Frontal cortex (tissue), 3 donors: ENCODE measurements at regions not wholly inside any gene's neighbourhood (a gene's known extent, or its start where the extent isn't known, plus 50 kb on each side); places are given as distances from the start of the nearest gene placed in this dataset.
"Not testable (repeated sequence)": the region's sequence is repeated elsewhere in the genome, so short reads cannot be mapped to it uniquely, and the experiment has no call there.

ENCODE experiments used
- DNase-seq, 2 donors: peaks; one replicate each; pipeline ENCODE4 v3.0.0; 2012; ENCODE audit warnings: low spot score in 2 of 2
- FAIRE-seq: peaks from 2 replicates; lab custom pipeline; 2012; peaks lifted over from hg19 to GRCh38; lab: Jason Lieb, UNC
- donor health status: control.
- donor health status: control.
- donor health status: control.

DNA sequence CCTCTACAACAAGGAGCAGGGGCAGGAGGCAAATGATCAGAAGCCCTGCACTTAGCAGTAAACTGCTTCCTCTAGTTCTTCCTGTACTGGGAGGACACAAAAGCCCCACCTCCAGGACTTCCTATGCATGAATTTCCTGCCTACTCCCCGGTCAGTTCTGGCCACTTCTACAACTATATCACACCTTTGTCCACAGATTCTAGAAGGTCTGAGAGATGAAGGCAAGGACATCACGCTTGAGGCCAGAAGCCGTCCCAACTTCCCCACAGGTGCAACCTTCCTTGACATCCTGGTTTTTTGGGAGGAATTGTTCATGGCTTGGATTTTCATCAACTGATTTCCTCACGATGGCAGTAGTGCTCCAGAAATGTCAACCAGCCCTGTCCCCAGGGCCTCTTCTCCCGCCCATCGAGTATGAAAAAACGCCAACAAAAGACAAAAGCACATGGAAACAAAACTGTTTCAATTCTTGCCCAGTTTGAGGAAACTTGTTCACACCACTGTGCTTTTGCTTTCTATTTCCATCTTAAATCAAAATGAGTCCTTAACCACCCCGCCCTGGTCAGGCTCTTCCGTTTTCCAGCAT, 206.5 kb upstream of the STK26 start:
- DNase-seq: no peak
- FAIRE-seq: peak; percentile 88

- FAIRE-seq (no peak), DNase-seq (no peak)
Observed at GRCh38 chrX:131818297-131818936, 204.7 kb upstream of the STK26 start.

GRCh38 chrX:131821945-131822622, 201.0 kb upstream of the STK26 start:
- DNase-seq (peak in 1 of 2 donors; percentile 54), FAIRE-seq (peak; percentile 37)

GRCh38 chrX:131826572-131826971, 196.5 kb upstream of the STK26 start:
- DNase-seq (no peak), FAIRE-seq (no peak)

DNA sequence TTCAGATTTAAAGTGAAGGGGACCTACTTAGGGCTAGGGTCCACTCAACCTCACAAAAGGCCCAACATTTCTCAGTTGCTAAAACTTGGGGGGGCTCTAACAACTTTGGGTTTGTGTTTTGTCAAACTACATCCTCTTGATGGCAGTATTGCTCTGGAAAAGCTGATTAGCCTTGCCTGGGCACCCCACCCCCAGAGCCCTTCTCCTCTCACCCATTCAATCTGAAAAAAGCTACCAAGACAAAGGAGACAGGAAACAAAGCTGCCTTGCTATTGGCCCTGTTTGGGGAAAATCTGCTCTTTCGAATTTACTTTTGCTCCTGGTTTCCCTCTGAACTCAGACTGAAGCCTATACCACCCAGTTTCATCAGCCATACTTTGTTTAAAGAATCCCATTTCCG, 195.2 kb upstream of the STK26 start:
- FAIRE-seq (no peak), DNase-seq (no peak)

DNA sequence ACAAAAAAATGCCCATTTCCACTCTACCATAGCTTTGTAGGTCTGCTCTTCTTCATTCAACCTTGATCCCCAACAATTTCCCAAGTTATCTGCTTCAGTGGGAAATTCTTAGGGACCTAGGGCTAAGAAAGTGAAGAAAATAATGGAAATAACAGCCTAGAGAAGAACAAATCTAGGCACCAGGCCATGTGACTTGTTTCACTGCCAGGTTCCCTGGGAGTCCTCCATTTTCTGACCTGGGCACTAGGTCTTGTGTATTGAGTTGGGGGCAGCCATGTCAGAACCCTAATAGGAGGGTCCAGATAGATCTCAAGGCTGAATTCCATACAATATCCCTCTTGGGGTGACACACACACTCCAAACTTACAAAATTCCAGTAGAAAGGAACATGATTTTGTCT, 194.6 kb upstream of the STK26 start:
- DNase-seq (no peak), FAIRE-seq (no peak)

GRCh38 chrX:131830400-131831184, 192.5 kb upstream of the STK26 start:
- FAIRE-seq (peak; percentile 90), DNase-seq (peak in 1 of 2 donors; percentile 46)

- FAIRE-seq (no peak), DNase-seq (no peak)
Observed at GRCh38 chrX:131831185-131831520, 191.9 kb upstream of the STK26 start.

DNA sequence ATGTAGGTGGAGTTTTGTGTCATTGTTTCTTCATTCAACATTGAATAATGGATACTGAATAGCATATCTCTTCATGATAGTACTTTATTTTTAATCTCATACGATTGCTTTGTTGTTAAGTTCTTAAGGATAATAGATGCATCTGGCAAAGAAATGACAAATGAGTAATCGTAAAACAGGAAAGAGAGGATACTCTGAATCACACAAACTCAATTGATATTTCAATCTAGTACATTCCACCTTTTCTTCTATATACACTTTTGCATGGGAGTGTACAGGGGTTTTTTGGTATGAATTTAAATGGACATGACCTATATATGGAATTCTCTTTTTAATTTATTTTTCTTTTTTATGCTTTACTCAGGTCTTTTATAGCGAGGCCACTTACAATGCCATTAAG, 186.9 kb upstream of the STK26 start:
- FAIRE-seq (no peak), DNase-seq (no peak)

DNA sequence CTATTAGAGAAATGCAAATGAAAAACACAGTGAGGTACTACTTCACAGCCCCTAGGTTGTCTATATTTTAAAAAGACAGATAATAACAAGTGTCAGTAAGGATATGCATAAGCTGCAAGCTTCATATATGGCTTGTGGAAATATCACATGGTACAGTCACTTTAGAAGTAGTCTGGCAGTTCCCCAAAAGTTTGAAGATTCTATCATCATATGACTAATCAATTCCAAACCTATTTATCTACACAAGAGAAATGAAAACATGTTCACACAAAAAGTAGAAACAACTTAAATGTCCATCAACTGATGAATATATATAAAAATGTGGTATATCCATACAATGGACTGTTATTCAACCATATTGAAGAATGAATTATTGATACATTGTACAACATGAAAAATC, 185.8 kb upstream of the STK26 start:
- no peak for DNase-seq
- no peak for FAIRE-seq

- FAIRE-seq (no peak), DNase-seq (no peak)
Observed at GRCh38 chrX:131840799-131841495, 182.2 kb upstream of the STK26 start.

DNA sequence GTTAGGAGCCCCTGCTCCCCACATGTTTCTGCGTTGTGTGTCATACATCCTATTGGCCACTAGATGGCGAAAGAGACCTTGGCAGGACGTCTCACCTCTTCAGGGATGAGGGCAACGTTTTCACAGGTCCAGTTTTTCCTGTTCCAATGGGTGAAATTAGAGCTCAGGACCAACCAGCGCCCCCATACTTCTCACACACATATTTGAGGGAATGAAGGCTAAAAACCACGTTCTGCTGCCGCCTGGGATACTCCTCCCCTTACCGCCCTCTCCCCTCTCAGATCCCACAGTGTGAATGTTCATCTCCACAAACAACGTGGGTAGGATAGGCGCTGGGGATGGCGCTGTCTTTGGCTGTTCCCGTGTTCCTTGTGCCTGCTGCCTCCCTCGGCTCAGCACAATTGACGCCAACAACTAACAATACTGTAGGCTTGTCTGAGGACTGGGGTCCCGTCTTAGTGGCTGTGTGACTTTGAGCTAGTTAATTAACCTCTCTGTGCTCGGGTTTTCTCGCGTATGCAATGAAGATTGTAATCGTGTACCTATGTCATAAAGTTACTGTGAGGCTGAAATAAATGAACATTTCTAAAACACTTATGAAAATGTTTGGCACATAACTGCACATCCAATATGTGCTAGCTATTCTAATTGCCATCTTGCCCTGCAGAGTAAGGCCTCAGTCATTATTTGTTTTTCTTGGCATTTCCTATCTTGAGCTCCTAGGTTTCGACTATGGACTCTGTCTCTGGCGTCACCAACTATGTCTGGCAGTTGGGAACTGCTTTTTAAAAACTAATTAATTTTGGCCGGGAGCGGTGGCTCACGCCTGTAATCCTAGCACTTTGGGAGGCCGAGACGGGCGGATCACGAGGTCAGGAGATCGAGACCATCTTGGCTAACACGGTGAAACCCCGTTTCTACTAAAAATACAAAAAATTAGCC, 181.3 kb upstream of the STK26 start:
- no peak for FAIRE-seq
- peak; percentile 26 to 32 for DNase-seq

DNA sequence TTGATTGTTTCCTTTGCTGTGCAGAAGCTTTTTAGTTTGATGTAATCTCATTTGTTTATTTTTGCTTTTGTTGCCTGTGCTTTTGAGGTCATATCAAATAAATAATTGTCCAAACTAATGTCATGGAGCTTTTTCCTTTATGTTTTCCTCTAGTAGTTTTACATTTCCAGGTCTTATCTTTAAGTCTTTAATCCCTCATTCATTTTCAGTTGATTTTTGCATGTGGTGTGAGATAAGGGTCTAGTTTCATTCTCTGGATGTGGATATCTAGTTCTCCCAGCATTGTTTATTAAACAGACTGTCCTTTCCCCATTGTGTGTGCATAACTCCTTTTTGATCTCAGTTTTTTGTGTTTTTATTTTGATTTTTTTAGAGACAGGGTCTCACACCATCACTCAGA, 179.1 kb upstream of the STK26 start:
- no peak for DNase-seq
- FAIRE-seq: no peak

DNA sequence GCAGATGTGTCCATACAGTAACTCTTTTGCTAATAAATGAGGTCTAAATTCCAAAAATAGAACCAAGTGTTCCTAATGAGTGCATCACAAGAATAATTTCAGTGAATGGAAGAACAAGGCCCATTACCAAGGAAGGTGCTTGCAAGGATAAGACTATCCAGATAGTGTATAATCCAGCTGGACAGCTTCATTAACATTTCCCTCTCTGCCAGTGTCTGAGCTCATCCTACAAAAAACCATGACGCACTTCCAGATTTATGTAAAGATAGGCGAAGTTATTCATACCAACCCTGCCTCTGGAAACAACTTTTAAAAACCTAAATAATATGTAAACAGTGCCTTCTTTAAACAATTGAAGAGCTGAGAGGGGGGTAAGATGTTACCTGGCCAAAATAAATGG, 177.9 kb upstream of the STK26 start:
- no peak for FAIRE-seq
- no peak for DNase-seq

GRCh38 chrX:131845771-131846170, 177.3 kb upstream of the STK26 start:
- DNase-seq (no peak), FAIRE-seq (no peak)

- not testable (repeated sequence) for DNase-seq, FAIRE-seq
Observed at GRCh38 chrX:131850964-131851363, 172.1 kb upstream of the STK26 start.

DNA sequence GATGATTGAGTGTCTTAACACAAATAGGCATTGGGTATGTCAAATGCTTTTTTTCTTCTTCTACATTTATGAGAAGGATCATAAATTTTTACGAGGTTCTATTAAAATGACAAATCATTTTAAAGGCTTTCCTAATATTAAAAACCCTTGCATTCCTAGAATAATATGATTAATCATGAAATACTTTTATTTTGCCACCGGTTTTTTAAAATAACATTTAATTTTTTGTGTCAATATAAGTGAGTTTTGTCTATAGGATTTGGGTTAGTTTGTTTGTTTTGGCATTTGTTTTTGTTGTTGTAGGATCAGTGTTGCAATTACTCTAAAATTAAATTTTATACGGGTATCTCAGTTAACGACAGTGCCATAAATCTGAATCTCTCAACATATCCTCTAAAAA, 169.7 kb upstream of the STK26 start:
- DNase-seq (no peak), FAIRE-seq (no peak)

GRCh38 chrX:131854581-131854980, 168.5 kb upstream of the STK26 start:
- FAIRE-seq (peak; percentile 24), DNase-seq (no peak)

- DNase-seq: no peak
- FAIRE-seq: no peak
Observed at GRCh38 chrX:131861088-131861787, 161.9 kb upstream of the STK26 start.
